ENCODE measurements at regions not wholly inside any gene's neighbourhood (a gene's known extent, or its start where the extent isn't known, plus 50 kb on each side); places are given as distances from the start of the nearest gene placed in this dataset.
"Not testable (repeated sequence)": the region's sequence is repeated elsewhere in the genome, so short reads cannot be mapped to it uniquely, and the experiment has no call there.

DNA sequence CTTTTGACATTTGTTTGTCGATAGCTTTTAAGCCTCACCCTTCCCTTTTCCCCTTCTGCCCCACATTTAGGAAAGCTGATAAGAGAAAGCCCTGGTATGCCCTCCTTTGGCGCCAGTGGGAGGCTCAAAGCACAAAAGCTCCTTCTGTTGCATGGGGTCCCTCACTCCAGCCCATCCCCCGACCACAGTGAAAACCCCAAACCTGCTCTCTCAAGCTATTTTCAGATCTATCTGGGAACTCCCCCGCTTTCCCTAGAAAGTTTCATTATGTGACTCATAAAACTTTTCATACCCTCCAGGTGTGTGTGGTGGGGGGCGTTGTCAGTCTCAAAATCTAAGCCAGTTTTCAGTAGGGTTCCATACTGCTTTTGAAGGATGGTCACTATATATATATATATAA lies 259.0 kb upstream of the PCDH7 start:
- ATAC-seq, result no peak

- no peak for ATAC-seq
These were observed 257.6 kb upstream of the PCDH7 start for GRCh38 chr4:30462445-30463090.

- ATAC-seq, result no peak
These were observed 248.3 kb upstream of the PCDH7 start for GRCh38 chr4:30471861-30472260.

DNA sequence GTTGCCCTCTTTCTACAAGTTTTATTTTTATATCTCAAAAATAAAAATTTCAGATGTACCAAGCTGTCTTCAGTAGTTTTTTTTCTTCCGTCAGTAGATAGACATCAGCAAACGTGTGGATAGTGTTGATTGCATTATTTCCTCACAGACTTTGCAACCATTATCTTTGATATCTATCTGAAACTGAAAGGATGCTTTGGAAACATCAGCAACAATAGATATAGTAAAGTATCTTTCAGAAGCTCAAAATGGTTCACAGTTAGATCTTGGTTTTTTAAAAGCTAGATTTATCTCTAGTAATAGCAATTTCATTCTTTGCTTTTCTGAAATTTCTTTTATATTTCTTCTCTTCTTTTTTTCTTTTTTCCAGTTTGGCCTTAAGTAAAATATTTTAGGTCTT lies 246.9 kb upstream of the PCDH7 start:
- no peak for ATAC-seq

GRCh38 chr4:30495251-30495650 lies 224.9 kb upstream of the PCDH7 start:
- no peak for ATAC-seq

- no peak for ATAC-seq
These were observed 224.4 kb upstream of the PCDH7 start for GRCh38 chr4:30495651-30496310.

- ATAC-seq, result no peak
These were observed 208.4 kb upstream of the PCDH7 start for GRCh38 chr4:30511751-30512150.

- ATAC-seq, result no peak
These were observed 202.0 kb upstream of the PCDH7 start for GRCh38 chr4:30518211-30518610.

DNA sequence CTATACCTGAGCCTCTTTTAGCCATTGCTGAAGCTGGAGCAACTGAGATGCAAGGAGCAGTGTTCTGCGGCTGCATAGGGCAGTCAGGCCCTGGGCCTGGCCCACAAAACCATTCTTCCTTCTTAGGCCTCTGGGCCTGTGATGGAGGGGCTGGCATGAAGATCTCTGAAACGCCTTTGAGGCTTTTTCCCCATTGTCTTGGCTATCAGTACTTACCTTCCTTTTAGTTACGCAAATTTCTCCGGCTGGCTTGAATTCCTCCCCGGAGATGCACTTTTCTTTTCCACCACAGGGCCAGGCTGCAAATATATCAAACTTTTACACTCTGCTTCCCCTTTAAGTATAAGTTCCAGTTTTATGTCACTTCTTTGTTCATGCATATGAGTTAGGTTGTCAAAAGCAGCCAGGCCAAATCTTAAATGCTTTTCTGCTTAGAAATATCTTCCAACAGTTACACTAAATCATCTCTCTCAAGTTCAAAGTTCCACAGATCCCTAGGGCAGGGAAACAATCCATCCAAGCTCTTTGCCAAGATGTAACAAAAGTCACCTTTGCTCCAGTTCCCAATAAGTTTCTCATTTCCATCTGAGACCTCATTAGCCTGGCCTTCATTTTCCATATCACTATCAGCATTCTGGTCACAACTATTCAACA lies 194.4 kb upstream of the PCDH7 start:
- no peak for ATAC-seq

DNA sequence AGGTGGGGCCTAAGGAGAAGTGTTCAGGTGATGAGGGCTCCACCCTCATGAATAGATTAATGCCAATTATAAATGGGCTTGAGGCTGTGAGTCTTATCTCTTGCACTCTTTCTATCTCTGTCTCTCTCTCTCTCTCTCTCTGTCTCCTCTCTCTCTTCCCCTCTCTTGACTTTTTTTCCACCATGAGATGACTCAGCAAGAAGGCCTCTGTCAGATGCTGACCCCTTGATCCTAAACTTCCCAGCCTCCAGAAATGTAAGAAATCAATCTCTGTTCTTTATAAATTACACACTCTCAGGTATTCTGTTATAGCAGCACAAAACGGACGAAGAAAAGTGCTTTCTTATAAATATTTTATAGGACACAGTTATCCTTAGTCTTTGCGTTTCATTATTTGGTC lies 184.9 kb upstream of the PCDH7 start:
- ATAC-seq, result no peak

GRCh38 chr4:30536231-30536630 lies 183.9 kb upstream of the PCDH7 start:
- ATAC-seq, result no peak

DNA sequence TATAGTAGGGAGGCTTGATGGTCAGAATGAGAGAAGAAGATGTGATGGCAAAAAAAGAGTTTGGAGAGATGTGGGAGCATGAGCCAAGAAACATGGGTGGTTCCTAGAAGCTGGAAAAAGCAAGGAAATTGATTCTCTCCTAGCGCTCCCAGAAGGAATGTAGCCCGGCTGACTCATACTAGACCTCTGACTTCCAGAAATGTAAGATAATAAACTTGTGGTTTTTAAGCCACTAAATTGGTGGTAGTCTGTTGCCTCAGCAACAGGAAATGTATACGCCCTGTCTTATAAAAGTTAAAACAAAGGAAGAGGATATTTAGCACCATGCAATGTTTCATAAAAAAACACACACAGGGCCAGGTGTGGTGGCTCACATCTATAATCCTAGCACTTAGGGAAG lies 182.7 kb upstream of the PCDH7 start:
- ATAC-seq, result no peak

DNA sequence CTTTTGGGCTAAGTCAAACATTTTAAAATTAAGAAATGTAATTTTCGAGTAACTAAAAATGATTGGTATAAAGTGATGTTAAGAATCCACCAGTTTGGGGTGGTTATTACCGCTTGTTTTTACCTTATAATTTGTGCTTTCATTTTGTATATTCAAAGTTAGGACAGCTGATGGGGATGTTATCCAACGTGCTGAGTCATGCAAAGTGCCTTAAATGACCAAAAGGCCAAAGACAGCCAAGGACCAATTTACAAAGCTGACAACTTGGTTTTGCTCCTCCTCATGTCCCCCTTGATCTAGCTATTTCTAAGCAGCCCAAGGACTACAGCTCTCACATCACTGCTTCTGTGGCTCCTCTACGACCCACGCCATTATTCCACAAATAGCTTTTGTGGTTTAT lies 181.4 kb upstream of the PCDH7 start:
- ATAC-seq, result no peak

DNA sequence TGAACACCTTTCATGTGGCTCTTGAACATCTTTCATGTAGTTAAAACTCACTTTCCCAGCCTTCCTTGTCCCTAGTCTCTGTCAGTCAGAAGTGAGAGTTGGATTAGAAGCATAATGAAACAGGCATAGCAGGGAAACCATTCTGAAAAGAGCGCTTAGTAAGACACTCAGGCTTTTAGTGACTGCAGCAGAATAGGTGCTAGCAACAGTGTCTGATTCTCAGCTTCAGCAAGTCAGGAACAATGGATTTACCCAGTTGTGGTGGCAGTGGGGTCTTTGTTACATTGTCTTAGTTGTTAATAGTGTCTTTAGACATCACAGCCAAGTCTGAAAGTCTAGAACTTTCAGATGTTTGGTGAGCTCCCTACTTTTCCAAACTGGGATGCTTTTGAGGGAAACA lies 177.1 kb upstream of the PCDH7 start:
- no peak for ATAC-seq

DNA sequence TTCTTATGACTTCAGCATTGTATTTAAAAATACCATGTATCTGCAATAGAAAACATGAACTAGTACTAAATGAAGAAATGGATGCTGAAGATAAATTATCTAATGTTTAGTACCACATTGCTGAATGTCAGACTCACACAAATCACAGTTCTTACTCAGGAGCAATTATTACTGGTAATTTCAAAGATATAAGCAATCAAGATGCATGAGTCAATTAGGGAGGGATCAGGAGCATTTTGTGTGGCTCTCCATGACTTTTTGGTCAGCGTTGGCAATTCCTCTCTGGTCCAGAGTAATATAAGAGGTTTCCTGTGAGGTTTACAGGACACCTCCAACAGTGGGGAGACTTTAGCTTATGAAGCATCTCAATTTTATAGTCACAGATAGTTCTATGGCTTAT lies 167.0 kb upstream of the PCDH7 start:
- no peak for ATAC-seq

- ATAC-seq, result no peak
These were observed 166.5 kb upstream of the PCDH7 start for GRCh38 chr4:30553706-30554105.

GRCh38 chr4:30555775-30556174 lies 164.4 kb upstream of the PCDH7 start:
- no peak for ATAC-seq

DNA sequence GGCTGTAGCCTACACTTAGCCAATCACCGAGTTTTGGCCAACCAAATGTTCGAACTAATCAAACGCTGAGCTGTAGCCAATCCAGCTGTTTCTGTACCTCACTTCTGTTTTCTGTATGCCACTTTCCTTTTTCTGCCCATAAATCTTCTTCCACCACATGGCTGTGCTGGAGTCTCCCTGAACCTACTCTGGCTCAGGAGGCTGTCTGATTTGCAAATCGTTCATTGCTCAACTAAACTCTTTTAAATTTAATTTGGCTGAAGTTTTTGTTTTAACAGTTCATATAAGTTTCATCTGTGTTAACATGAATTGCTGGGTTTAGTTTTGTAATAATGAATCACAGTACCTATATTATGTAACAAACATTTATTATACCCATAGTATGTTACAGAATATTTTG lies 160.7 kb upstream of the PCDH7 start:
- ATAC-seq, result no peak

DNA sequence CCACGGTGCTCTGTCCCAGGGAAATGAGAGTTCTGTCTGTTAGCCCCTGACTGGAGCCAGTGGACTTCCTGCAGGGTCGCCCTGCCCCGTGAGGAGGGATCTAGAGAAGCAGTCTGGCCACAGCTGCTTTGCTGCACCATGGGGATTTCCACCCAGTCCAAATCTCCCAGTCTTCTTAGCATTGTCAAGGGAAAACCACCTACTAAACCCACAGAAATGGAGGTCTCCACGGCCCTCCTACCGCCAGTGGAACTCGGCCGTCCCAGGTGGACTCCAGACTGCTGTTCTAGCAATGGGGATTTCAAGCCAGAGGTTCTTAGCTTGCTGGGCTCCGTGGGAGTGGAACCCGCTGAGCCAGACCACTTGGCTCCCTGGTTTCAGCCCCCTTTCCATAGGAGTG lies 133.3 kb upstream of the PCDH7 start:
- no peak for ATAC-seq

GRCh38 chr4:30589669-30590068 lies 130.5 kb upstream of the PCDH7 start:
- not testable (repeated sequence) for ATAC-seq

GRCh38 chr4:30600246-30601017 lies 119.7 kb upstream of the PCDH7 start:
- ATAC-seq, result no peak

- ATAC-seq, result no peak
These were observed 118.9 kb upstream of the PCDH7 start for GRCh38 chr4:30601070-30601865.

All from esophagus mucosa (tissue), 1 donor.